Left colon (tissue), 2 donors: ENCODE measurements at regions not wholly inside any gene's neighbourhood (a gene's known extent, or its start where the extent isn't known, plus 50 kb on each side); places are given as distances from the start of the nearest gene placed in this dataset.

ENCODE experiments used
- ATAC-seq: fragments of 200-7000 bp; cut with Tn5 transposase; one replicate; pipeline ENCODE4 v1.9.1; 2020; ENCODE audit warnings: mild to moderate bottlenecking, moderate library complexity
- DNase-seq, 2 donors: peaks; one replicate each; pipeline ENCODE4 v3.0.0-alpha.2; 2020
- intact Hi-C, 2 donors: fragments of 100-400 bp; cut with DNase I in 1 of 2; cut with micrococcal nuclease in 1 of 2; formaldehyde crosslinking; loops; one replicate each; pipeline versions ENCODE4 v1.11.2 to v1.14.0; 2022; cut with DNase I, micrococcal nuclease
- donor health status: DM: no; HTN: no; CAD: no.
- donor health status: DM: yes; HTN: yes; CAD: no.

DNA sequence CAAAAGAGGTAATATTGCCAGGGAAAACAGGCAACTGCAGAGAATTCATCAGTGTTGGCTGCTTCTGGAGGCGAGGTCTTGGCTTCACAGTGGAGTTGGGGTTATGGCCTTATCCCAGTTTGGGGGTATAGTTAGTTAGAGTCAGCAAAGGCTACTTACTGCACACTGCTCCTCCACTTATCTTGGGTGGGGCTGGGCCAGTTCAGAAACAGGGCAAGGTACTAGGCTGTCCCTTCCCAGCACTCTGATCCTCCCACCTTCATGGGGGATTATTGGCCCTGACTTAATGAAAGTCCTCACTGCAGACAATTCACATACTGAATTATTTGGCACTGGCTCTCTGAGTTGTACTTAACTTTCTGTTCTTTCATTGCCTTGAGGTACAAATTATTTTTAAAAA, 189.6 kb downstream of the NRIP1 start:
- intact Hi-C loops, result loop anchor here in 1 of 2 donors (10.0 kb wide), 1 partner anchor 190 kb away; the partner anchor contains the start of gene NRIP1
- peak; percentile 33 for ATAC-seq
- no peak for DNase-seq

DNA sequence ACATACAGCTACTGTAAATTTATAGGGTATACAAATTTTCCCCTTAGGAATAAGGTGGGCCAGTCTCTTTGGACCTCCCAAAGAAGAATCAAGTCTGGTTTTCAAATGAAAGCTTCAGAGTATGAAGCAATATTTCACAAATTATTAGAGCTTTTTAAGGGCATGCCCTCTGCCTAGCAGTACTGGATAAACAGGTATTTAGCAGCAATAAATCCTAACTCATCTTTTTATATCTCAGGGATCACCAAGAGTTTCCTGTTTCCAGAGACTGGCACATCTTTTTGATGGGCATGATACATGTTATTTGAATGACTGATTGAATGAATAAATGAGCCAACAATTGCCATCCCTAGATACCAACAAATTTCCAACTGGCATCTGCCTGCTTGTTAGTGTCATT, 190.4 kb downstream of the NRIP1 start:
- DNase-seq, result no peak
- intact Hi-C loops, result loop anchor here in 1 of 2 donors (10.0 kb wide), 1 partner anchor 190 kb away; the partner anchor contains the start of gene NRIP1
- ATAC-seq, result no peak

DNA sequence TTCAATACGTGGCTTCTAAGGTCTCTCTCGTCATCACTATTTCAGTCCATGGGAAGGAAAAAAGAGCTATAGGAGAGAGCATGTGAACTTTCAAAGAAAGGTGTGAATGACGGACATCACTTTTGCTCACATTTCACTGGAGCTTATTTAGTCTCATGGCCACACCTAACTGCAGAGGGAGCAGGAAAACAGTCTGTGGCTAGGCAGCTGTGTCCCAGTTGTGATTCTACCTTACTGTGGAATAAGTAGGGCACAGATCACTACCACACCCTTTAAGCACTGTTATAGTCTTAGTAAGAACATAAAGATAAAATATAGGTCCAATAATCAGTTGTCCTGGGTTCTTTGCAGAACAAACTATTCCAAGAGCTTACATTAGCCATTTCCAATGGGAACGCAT, 192.9 kb downstream of the NRIP1 start:
- intact Hi-C loops, result loop anchor here in 1 of 2 donors (10.0 kb wide), 1 partner anchor 193 kb away; the partner anchor contains the start of gene NRIP1
- DNase-seq (peak in 1 of 2 donors; percentile 34), ATAC-seq (peak; percentile 93)

DNA sequence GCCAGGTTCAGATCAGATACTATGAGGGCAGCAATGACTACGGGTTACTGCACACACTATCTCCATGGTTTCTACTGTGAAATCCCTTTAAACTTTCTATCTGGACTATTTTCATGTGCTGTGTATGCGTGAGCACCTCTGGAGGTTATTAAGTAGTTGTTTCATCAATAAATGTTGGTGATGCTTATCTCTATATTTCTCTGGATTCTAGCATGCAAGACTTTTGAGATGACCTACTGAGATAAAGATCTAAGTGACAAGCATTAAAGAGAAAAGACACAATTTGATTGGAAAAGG, 194.0 kb downstream of the NRIP1 start:
- intact Hi-C loops, result loop anchor here in 1 of 2 donors (10.0 kb wide), 1 partner anchor 194 kb away; the partner anchor contains the start of gene NRIP1
- DNase-seq (no peak), ATAC-seq (peak; percentile 25)

DNA sequence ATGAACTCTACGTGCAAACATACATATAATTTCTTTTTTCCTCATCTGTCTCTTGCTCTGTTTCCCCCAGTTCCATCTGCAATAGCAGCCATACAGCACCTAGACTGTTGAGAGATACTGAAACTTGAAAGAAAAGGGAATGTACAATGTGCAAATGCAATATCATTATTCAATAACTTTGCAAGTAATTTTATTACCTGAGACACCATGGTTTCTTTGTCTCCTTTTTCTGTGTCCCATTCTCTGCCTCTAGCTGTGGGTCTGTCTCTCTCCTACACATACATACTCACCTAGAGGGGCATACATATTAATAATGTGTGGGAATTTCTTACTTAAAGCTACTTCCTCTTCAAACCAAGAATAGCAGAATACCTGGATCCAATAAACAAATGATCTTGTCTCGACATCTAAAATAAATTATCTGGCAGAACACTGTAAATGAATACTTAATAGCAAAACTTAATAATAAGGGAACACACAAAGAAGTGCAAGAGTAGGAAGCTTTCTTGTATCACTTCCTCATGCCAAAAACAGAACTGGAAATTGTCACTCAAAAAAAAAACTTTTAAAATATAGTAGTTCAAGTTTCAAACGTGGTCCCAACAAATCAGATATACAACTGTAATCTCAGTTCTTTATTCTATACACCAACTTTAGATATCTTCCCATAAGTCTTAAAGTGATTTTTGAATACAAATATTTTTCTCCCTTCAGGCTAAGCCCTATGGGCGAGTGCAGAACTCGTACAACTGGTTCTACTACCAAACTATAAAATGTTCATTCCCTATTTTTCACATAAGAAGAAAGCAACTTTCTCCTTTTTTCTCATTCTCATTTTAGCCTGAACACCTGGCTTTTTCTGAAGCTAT, 194.6 kb downstream of the NRIP1 start:
- DNase-seq (no peak), ATAC-seq (peak; percentile 49)
- intact Hi-C loops, result loop anchor here in 1 of 2 donors (10.0 kb wide), 1 partner anchor 195 kb away; the partner anchor contains the start of gene NRIP1

DNA sequence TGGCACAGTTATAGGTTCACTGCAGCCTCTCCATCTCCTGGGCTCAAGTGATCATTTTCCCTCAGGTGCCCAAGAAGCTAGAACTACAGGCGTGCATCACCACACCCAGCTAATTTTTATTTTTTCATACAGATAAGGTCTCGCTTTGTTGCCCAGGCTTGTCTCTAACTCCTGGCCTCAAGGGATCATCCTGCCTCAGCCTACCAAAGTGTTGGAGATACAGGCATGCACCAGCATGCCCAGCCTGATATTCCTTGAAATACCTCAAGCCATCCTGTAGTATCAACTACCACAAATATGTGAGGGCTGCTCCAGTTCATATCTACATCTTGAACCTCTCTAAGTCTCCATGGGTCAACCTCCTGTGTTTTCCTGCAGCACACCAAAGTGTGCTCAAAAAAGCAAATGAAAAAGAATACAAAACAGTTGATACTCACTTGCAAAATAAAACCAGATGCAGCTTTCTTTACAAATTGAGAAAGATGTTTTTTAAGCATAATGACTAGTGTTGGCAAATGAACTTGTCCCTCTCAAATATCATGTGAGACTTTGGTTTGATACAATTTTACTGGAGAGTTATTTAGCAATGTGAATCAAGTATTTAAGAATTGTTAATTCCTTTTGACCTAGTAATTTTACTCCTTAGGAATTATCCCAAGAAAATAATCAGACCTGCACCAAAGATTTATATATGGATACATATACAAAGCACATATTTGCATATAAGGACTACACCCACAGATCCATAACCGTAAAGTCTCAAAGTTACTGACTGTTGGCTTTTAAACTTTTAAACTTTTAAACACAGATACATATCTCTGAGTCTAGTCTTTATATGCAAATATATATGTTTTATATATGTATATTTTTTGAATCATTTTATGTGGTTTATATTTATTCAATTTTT, 197.7 kb downstream of the NRIP1 start:
- intact Hi-C loops, result no loop called here
- ATAC-seq (no peak), DNase-seq (no peak)

DNA sequence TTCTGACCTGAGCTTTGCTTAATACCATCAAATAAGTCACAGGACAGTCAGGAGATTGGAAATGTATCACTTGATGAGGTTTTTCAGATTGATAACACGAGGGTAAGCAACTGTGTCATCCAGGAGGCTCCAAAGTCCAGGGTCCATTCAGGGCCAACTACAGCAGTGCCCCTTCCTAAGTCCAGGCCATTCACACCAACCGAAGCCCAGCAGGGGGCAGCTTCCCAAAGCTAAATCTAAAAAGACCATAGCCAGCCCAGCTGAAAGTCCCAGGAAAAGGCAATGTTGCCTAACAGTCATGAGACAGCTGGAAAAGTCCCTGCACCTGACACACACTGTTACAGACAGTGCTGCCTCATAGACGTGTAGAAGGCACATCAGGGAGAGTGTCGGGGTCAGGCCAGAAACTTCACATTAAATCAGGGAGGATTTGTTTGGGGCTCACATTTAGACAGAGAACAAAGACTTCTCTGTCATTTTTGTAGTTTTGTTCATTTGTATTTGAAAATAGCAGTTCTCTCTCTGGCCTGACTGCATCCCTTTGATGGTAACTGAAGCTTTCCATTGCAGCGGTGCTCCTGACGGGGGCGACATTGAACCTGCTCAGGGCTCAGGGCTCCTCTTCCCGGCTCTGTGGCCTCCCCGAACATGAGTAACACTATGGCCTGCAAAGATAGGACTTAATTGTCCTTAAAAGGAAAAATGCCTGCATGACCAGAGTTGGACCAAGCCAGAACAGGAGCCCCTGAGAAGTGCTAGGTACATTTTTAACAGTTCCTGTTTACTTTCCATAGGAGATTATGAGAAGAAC, 200.4 kb downstream of the NRIP1 start:
- peak; percentile 74 to 79 for DNase-seq
- ATAC-seq, result peak; percentile 90
- intact Hi-C loops, result loop anchor here in 1 of 2 donors (5.0 kb wide), 1 partner anchor 623 kb away; no protein-coding TSS in a partner anchor

DNA sequence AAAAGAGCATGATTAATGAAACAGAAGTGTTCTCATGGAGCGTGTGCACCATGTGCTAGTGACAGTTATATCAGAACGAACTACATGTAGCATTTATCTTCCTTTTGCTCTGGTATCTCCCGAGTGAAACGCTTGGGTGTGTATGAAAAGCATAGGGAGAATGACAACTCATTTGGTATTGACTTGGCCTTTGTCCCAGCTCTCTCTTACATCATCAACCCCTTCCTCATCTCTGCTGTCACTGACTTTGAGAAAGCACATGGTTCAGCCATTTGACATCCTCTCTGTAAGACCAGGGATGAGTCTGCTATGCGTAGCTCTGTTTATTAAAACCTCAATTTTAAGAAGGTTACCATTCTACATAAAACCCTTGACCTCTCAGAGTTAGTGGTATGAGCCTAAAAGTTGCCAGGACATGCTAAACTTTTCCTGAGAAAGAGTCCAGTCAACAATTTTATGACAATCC, 201.0 kb downstream of the NRIP1 start:
- intact Hi-C loops, result loop anchor here in 1 of 2 donors (5.0 kb wide), 1 partner anchor 624 kb away; no protein-coding TSS in a partner anchor
- ATAC-seq (peak; percentile 34), DNase-seq (no peak)

DNA sequence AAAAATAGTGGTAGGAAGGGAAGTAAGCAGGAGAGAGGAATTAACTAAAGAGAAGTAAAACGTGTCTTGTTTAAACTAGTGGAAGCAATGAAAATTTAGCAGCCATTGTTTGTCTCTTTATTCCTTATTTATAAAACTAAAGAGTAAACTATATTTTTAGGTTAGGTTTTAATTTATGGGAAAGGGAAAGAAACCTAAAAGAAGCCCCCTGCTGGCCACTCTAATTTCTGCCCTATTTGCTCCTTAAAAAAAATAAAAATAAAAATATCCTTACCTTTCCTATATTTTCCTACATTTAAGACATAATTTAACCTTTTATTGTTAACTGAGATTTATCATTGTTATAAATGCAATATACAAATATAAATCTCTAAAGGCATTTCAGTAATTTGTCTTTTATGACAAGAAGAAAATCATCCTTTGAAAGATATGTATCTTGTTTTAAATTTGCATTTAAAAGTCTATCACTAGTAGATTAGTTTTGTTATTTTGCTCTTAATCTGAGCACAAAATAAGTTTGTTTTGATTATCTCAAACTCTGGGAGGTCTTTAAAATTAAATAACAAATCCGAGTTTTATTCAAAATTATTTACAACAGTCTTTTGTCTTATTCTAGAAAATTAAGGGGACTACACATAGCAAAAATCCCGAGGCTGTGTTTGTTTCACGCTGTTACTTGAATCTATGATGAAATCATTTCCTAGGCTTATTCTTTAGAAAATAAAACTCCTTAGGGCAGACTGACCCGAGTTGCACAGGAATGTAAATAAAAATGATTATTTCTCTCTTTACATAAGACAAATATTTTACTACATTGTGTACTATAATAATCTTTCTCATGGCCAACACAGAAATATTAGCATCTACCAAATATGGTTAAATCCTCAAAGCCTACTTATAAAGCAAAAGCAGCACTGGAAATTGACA, 201.7 kb downstream of the NRIP1 start:
- ATAC-seq (no peak), DNase-seq (peak in 1 of 2 donors; percentile 37)
- intact Hi-C loops, result loop anchor here in 1 of 2 donors (5.0 kb wide), 1 partner anchor 624 kb away; no protein-coding TSS in a partner anchor

DNA sequence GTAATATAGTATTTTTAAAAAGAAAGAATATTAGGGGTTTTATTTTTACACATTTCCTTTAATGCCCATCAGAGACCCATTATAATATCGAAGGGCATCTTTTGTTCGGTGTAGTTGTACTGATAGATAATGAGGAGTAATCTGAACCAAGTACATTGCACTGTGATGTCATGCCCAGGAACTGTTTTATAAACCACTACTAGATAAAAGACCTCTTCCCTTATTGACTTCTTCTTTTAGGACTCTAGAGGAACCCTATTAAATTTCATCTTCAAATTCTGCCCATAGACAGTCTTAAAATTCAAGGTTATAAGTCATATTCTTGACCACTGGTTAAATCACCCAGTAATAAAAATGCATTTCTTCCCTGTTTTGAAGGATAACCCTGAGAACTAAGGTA, 206.5 kb downstream of the NRIP1 start:
- intact Hi-C loops, result no loop called here
- ATAC-seq (no peak), DNase-seq (no peak)

DNA sequence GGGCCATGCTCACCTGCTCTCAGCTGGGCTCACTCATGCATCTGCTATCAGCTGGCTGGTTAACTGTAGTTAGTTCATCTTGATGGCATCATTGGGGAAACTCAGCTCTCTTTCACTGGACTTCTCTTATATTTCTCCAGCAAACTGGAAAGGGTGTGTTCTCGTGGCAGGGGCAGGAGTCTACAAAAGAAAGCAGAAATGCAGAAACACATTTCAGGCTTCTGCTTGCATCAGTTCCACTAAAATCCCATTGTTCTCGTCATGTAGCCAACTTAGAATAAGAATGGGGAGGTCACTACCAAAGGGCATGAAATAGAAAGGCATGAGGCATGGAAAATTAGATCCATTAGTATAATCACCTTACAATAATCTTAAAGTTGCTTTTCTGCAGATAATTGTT, 207.3 kb downstream of the NRIP1 start:
- no peak for ATAC-seq
- intact Hi-C loops, result no loop called here
- DNase-seq, result no peak

DNA sequence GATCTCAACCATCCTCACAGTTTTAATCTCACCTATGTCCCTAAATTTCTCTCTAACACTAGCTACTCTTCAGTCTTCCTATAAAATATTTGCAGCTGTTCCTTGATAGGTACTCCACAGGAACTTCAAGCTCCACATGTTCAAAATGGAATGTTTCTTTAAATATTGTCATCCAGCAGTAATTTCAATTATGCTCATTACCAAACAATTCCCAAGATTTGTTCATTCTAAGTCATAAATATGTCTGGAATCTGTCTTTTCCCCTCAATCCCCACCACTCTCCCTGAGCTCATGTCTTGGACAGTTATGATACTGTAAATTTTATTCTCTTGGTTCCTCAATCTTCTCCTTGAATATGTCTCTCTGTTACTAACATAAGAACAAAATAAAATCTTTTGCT, 214.4 kb downstream of the NRIP1 start:
- intact Hi-C loops, result no loop called here
- no peak for DNase-seq
- no peak for ATAC-seq

DNA sequence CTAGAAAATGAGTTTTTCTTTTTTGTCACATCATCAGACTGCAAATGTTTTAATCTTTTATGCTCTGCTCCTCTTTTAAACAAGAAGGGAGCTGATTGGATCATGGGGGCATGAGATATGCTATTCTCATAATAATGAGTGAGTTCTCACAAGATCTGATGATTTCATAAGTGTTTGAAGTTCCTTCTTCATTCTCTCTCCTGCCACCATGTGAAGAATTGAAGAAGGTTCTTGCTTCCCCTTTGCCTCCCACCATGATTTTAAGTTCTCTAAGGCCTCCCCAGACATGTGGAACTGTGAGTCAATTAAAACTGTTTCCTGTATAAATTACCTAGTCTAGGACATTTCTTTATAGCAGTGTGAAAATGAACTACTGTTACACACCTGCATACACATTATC, 218.2 kb downstream of the NRIP1 start:
- DNase-seq (no peak), ATAC-seq (no peak)
- intact Hi-C loops, result no loop called here

DNA sequence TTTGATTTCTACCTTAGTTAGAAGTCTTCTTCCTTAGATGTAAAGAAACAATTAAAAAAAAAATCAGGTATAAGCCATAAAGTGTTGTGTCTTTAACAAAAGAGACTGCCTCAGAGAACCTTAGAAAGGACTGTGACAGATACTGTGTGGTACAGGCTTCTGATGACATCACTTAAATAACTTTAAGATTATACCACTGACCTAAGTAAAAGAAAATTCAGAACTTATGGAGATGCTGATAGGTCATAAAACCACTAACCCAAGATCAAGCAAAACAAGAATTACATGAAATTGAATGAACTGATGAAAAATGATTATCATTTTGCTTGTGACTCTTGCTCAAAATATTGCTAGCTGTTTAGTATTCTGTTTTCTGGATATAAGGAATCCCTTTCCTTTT, 220.8 kb downstream of the NRIP1 start:
- ATAC-seq (no peak), DNase-seq (no peak)
- intact Hi-C loops, result no loop called here

DNA sequence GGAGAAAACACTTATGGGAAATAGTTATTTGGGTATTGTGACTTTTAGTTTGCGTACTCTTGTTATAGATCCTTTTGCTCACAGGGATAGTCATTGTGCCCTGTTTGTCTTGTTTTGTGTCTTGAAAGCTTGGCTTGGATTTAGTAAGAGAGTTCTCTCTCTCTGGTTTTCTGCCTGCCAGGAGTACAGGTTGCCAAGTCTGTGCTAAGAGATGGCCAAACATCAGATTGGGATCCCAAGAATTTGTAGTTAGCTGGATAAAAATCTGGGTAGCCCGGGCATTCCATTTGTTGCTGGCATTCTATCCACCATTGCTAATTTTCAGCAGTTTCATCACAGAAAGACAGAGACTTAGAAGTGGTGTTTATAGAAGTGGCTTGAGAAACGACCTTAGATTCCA, 222.2 kb downstream of the NRIP1 start:
- DNase-seq (no peak), ATAC-seq (no peak)
- intact Hi-C loops, result no loop called here

DNA sequence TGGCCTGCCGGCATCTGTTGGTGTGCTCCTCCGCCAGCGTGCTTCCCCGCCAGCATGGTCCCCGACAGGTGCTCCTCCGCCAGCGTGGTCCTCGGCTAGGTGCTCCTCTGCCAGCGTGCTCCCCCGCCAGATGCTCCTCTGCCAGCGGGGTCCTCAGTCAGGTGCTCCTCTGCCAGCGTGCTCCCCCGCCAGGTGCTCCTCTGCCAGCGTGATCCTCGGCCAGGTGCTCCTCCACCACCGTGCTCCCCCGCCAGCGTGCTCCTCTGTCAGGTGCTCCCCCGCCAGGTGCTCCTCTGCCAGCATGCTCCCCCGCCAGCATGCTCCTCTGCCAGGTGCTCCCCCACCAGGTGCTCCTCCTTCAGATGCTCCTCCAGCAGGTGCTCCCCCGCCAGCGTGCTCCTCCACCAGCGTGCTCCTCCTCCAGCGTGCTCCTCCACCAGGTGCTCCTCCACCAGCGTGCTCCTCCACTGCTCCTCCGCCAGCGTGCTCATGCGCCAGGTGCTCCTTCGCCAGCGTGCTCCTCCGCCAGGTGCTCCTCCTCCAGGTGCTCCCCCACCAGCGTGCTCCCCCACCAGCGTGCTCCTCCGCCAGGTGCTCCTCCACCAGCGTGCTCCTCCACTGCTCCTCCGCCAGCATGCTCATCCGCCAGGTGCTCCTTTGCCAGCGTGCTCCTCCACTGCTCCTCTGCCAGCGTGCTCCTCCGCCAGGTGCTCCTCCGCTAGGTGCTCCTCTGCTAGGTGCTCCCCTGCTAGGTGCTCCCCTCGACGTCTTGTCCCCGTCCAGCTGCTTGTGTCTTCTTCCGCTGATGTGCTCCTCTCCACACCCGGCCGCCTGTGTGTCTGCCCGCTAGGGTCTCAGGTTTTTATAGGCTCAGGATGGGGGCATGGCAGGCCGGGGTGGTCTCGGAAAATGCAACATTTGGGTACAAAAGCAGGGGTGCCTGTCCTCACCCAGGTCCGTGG, 223.0 kb downstream of the NRIP1 start:
- DNase-seq (no peak), ATAC-seq (no peak)
- intact Hi-C loops, result no loop called here
